COR-L47 (cell line): ENCODE measurements at regions not wholly inside any gene's neighbourhood (a gene's known extent, or its start where the extent isn't known, plus 50 kb on each side); places are given as distances from the start of the nearest gene placed in this dataset.

Experiments used
- DNase-seq: peaks from one replicate; lab custom pipeline; 2025; lab: John Stamatoyannopoulos, UW

GRCh38 chr2:42918671-42919318, 126.4 kb upstream of the HAAO start:
- DNase-seq = no peak

GRCh38 chr2:42918041-42918440, 125.7 kb upstream of the HAAO start:
- no peak for DNase-seq

GRCh38 chr2:42917425-42917927, 125.1 kb upstream of the HAAO start:
- no peak for DNase-seq

GRCh38 chr2:42916324-42916723, 123.9 kb upstream of the HAAO start:
- DNase-seq = no peak

- DNase-seq = no peak
Measured at GRCh38 chr2:42914860-42915259, 122.5 kb upstream of the HAAO start.

- DNase-seq = peak; percentile 29
Measured at GRCh38 chr2:42914314-42914713, 121.9 kb upstream of the HAAO start.

- no peak for DNase-seq
Measured at GRCh38 chr2:42913280-42913878, 121.0 kb upstream of the HAAO start.

GRCh38 chr2:42910645-42911405, 118.4 kb upstream of the HAAO start:
- no peak for DNase-seq

- DNase-seq = no peak
Measured at GRCh38 chr2:42909966-42910365, 117.6 kb upstream of the HAAO start.

GRCh38 chr2:42908518-42909200, 116.3 kb upstream of the HAAO start:
- DNase-seq = no peak

GRCh38 chr2:42907835-42908234, 115.5 kb upstream of the HAAO start:
- DNase-seq = no peak

GRCh38 chr2:42906557-42907411, 114.4 kb upstream of the HAAO start:
- peak; percentile 67 for DNase-seq

GRCh38 chr2:42906111-42906556, 113.8 kb upstream of the HAAO start:
- DNase-seq = no peak

- DNase-seq = no peak
Measured at GRCh38 chr2:42905341-42906110, 113.1 kb upstream of the HAAO start.

GRCh38 chr2:42904576-42904876, 112.1 kb upstream of the HAAO start:
- no peak for DNase-seq

GRCh38 chr2:42903821-42904575, 111.6 kb upstream of the HAAO start:
- peak; percentile 96 for DNase-seq

GRCh38 chr2:42902939-42903709, 110.7 kb upstream of the HAAO start:
- no peak for DNase-seq

GRCh38 chr2:42901076-42901640, 108.8 kb upstream of the HAAO start:
- DNase-seq = no peak

- DNase-seq = no peak
Measured at GRCh38 chr2:42900289-42900891, 108.0 kb upstream of the HAAO start.
